ENCODE measurements at regions not wholly inside any gene's neighbourhood (a gene's known extent, or its start where the extent isn't known, plus 50 kb on each side); places are given as distances from the start of the nearest gene placed in this dataset.
"Not testable (repeated sequence)": the region's sequence is repeated elsewhere in the genome, so short reads cannot be mapped to it uniquely, and the experiment has no call there.

DNA sequence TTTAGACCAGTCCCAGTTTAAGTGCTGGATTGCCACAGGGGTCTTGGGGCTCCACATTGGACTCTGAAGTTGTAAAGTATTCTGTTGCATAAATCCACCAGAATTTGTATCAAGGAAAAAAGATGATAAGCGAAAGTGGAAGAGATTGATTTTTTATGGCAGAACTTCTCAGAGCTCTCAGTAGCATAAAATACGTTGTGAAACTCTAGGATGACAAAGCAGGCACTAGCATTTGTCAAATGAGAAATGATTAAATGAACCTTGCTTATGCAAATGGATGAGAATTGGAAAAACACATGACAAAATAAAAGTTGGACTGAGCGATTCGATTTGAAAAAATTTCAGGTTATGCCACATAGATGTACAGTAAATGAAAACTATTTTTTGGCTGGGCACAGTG, 253.8 kb upstream of the RAB4A start:
- no peak for DNase-seq

GRCh38 chr1:229018674-229019295, 252.1 kb upstream of the RAB4A start:
- DNase-seq = no peak

DNA sequence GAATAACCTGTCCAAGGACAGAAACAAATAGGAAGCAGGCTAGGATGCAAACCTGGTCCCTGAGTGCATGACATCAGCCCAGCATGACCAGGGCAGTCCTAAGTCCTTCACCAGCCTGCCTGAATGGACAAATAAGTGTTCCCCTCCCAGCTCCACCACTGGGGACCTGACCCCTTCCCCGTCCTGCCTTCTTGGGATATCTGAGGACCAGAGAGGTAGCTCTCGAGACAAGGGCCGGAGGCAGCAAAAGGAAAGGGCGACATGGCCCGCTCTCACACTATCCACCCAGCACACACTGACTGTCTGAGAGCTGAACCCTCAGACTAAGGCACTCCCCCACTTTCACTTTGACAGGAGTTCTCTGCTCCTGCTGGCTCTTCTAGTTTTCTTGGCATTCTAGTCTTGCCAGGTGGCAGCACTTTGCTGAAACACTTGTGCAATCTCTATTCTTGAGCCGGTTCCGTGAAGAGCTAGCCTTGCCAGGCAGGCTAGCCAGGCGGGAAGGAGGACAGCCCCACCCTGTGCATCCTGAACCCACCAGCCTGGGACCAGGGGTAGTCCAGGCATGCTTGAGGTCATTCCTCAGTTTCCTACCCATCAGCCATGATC, 251.1 kb upstream of the RAB4A start:
- peak in 1 of 2 experiments; percentile 8 for DNase-seq

DNA sequence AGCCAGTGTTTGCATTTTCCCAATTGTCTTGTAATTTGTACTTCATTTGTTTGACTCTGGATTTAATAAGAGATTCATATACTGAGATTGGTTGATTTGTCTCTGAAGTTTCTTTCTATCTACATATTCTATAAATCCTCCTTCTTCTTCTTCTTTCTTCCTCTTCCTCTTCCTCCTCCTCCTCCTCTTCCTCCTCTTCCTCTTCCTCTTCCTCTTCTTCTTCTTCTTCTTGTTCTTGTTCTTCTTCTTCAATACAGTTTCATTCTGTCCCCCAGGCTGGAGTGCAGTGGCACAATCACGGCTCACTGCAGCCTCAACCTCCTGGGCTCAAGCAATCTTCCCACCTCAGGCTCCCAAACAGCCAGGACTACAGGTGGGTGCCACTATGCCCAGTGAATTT, 249.9 kb upstream of the RAB4A start:
- DNase-seq = not testable (repeated sequence)

DNA sequence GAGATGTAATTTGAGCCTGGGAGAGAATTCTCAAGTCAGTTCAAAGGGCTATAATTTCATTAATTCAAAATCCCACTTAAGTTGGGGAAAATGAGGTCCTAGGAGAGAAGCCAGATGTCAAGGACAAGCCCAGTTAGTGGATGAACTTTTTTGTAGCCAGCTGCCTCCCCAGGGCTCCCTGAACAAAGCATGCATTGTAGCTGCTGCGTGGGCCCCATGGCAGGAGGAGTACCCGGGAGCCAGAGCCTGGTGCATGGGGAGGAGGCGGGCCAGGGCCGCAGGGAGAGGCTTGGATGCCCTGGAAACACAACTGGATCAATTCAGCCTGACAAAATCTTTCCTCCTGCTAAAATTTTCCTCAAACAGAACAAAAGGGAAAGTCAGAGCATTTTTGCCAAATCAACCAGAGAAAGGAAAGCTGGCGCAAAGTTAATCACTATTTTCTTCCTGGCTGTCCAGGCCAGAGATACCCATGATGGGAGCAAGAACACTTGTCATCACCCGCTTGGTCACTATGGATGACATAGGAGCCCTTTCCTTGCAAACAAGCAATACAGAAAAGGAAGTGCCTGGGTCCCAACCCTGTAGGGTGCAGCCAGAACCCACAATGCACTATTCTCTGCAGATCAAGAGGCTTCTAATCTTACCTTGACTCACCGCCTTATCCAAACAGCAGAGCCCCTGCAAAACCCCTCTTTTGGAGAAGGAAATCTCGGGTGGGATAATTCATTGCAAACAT, 248.1 kb upstream of the RAB4A start:
- peak; percentile 92 to 98 for DNase-seq

DNA sequence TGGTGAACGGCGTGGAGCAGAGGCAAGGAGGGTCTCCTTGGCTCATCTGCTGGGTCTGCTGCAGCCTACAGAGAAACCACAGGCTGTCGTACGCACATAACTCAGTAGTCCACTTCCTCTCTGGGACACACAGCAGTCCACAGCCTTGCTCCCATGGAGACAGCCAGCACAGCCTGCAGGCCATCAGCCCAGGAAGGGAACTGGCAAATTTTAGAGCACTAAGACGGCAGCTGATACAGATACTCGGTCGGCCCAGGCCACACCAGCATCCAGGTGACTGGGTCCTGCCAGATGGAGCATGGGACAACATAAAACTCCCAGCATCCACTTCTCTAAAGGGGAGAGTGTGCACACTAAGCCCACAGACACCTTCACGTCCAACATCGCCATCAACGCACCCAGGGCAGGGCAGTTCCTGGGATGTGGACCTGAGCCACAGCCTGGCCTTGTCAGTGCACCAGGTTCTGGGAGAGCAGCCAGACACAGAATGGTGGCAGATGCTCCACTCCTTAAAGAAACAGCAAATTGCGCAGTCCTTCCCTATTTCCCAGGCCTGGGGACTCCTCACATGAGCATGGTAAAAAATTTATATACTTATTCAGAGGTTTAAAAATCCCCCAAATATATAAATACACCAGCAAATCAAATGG, 247.1 kb upstream of the RAB4A start:
- DNase-seq = peak in 1 of 2 experiments; percentile 7

GRCh38 chr1:229024528-229025130, 246.3 kb upstream of the RAB4A start:
- no peak for DNase-seq

GRCh38 chr1:229025576-229025975, 245.3 kb upstream of the RAB4A start:
- DNase-seq = peak in 1 of 2 experiments; percentile 23

GRCh38 chr1:229027158-229027557, 243.8 kb upstream of the RAB4A start:
- peak in 1 of 2 experiments; percentile 2 for DNase-seq

DNA sequence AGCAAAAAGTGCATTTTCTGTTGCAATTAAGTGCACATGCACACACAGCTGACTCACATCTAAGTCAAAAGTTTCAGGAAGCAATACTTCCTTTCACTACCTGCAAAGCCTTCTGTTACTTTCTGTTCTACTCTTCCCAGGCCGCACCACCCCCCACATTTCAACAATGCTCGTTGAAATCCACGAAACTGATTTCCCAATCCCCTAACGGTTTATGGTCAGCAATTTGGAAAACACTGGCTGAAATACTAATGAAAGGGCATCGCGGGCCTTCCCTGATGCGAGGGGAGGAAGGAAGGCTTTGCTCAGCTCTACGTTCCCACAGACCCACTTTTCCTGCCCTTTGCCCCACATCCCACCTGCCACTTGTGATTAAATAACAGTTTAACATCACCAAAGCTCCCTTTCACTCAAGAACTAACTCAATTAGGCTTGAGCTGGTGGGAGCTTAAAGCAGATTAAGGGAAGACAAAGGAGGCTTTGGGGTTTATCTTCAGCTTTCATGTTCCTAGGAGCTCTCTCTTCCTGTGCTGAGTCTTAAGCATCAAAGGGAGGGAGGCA, 243.2 kb upstream of the RAB4A start:
- DNase-seq = peak; percentile 86 to 95

GRCh38 chr1:229028544-229028943, 242.4 kb upstream of the RAB4A start:
- DNase-seq = peak; percentile 93 to 95

GRCh38 chr1:229028987-229029878, 241.7 kb upstream of the RAB4A start:
- peak; percentile 87 to 91 for DNase-seq

DNA sequence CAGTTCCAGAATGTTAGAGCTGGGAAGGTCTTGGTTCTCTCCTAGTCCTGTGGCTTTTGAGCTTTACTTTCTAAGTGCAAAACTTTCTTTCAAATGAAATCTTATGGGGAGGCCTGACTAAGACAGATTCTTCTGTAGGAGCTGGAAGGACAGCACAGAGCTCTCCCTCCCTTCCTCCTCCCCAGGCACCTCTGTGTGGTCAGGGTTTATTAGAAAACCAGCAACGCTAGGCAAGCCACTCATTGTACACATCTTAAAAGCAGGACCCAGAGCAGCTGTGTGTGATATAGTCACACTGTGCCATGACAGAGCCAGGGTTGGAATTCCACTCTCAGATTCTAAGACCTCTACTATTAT, 241.1 kb upstream of the RAB4A start:
- no peak for DNase-seq

GRCh38 chr1:229030630-229031029, 240.3 kb upstream of the RAB4A start:
- DNase-seq = no peak

- no peak for DNase-seq
These were observed 239.8 kb upstream of the RAB4A start for GRCh38 chr1:229031061-229031460.

DNA sequence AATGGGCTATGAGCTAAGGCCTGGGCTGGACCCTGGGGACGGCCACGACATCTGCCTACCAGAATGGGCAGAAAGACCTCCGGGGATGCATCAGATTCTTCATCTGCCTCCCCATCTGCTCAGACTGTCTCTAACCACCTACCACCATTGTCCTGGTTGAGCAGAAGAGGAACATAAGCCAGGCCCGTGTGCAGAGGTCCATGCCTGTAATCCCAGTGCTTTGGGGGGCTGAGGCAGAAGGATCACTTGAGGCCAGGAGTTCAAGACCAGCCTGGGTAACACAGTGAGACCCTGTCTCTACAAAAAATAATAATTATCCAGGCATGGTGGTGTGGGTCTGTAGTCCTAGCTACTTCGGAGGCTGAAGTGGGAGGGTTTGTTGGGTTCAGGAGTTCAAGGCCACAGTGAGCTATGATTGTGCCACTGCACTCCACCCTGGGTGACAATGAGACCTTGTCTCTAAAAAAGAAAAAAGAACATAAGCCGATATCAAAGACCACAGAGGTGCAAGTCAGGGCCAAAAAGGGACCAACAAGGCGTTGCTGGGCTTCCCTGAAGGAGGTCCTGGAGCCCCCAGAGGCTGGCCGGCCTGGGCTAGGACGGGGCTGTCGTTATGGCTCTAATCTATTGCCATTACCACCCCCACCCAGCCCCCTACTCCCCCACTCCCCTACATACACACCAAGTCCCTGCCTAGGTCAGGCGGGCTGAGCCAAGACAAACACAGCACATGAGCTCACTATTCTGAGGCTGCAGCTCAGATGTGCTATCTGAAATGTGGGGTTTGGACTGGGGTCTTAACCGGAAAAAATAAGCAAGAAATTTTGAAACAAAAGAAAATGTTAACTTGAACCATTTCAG, 239.2 kb upstream of the RAB4A start:
- peak; percentile 42 to 87 for DNase-seq

GRCh38 chr1:229032375-229032774, 238.5 kb upstream of the RAB4A start:
- no peak for DNase-seq

DNA sequence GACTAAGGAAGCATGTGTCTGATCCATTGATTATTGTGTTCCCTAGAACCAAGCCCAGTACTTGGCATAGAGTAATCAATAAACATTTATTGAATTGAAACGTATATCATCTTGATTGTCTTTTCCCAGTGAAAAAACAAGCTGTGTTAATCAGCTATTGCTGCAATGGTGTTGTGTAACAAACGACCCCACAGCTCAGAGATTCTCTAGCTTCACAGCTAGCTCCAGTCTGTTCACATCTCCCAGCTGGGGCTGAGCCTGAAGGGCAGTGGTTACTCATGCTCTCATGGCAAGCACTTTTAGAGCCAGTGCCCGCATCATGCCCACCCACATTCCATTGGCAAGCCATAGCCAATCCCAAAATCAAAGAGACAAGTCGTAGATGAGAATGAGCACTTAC, 237.4 kb upstream of the RAB4A start:
- no peak for DNase-seq

DNA sequence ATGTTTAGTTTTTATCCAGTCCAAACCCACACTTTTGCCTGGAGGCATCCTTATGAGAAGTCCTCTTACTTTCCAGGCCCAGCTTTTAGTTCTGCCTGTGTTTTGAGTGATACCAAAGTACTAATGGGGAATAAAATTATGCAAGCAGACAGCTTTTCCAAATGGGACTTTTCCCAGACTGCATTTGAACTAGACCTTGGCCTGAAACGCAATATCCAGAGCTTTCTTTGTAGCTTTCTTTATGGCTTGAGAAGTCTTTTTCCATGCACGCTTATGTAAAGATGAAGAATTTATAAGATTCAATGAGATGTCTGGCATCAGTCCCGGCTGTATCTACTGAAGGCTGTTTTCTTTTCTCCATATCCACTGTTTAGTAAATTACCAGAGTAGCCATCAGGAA, 236.6 kb upstream of the RAB4A start:
- no peak for DNase-seq

- DNase-seq = no peak
These were observed 235.7 kb upstream of the RAB4A start for GRCh38 chr1:229035054-229035747.
